ENCODE measurements at regions not wholly inside any gene's neighbourhood (a gene's known extent, or its start where the extent isn't known, plus 50 kb on each side); places are given as distances from the start of the nearest gene placed in this dataset.
A peak's percentile ranks its signal among the peaks of the same experiment; 100 is the strongest.

DNA sequence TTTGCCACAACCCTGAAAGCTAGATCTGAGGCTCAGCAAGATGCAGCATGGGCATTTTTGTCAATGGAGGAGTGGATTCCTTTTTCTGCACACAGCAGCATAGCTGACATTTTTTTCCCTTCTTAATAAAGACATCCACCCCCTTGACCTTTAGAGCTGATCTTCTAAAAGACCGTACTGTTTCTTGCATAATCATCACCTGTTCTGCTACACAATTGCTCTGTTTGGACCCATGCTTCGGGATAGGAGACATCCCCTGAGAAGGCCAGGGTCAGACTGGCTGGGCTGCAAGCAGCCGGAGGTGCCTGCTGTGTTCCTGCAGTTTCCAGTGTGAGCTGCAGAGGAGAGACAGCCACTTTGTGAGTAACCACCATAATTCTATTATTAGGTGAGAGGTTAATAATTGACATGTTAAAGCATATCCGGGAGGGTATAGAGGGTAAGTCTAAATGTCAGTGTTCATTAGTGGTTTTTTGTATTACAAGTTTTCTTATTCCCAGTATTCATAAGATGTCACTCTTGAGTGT lies 108.5 kb upstream of the C1QTNF9B start:
- Mint-ChIP-seq H3K4me3 (no peak overlapping the region), H3K36me3 (ENCODE audit: insufficient read depth in 2 of 2) (no peaks in the 10 kb centered on the region), H3K27me3 (ENCODE audit: low read depth) (peaks cover 9% of the 10 kb centered on the region), H3K9me3 (no peaks in the 10 kb centered on the region), H3K4me1 (ENCODE audit: low read depth) (no peaks in the 10 kb centered on the region), H3K27ac (no peak overlapping the region)
- DNase-seq (no peak), ATAC-seq (replicated peaks in 1 of 2) (no peak)

DNA sequence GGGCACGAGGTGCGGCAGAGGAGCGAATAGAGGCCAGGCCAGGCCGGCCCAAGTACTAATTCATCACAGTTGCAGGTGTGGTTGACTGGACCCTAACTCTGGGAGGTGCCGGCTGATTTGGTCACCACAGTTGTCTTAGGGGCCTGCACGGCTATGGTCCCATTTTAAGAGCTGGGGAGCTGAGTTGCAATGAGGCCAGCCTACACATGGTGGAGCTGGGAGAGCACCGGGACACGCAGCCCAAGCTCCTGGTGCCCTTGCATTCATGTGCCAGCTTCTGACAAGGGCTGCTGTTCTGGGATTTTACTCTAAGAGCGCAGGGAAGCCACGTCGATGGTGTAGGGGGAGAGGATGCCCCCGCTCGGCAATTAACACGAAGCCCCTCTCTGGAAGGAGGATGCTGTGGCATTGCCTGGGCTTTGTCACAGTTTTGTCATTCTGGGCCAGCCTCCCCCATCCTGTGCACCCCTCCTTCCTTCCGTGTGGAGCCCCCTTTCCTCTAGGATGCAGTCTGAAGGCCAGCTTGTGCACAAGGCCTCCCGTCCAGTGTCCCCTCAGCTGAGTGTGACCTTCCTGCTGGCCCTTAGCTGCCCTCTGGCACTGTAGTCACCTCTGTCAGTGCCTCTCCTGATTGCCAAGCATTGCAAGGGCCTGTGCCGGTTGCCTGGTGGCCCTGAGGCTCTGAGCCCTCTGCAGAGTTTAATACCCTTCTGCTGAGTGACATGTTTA lies 109.4 kb upstream of the C1QTNF9B start:
- Mint-ChIP-seq H3K36me3 (ENCODE audit: insufficient read depth in 2 of 2) (no peaks in the 10 kb centered on the region), H3K27ac (no peak overlapping the region), H3K4me1 (ENCODE audit: low read depth) (no peaks in the 10 kb centered on the region), H3K9me3 (no peaks in the 10 kb centered on the region), H3K4me3 (no peak overlapping the region), H3K27me3 (ENCODE audit: low read depth) (peaks cover 9% of the 10 kb centered on the region)
- DNase-seq: no peak
- no peak for ATAC-seq (replicated peaks in 1 of 2)

DNA sequence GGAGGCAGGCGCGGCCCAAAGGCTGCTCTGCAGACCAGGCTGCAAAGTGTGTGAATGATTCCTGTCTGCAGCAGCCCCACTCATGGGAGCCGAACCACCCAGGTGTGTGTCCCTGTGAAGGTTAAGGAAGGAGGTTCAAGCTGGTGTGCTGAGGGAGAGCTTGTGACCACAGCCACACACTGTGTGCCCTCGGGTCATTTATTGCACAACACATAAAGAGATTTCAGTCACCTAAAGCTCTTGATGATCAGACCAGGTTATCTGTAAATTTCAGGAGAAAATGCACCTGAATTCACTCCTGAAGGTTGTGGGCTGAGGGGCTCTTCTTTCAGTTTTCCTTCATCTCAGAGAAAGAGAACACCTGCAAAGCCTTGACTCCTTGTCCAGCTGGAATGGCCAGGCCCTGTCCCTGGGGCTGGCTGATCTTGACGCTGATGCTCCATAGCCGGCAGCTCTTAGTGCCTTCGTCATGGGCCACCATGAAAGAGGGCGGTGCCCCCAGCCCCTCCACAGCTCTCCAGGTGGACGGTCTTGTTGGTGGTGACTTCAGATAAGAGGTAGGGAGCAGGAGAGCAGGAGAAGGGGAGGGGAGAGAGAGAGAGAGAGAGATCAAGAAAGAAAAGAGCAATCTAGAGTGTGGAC lies 110.8 kb upstream of the C1QTNF9B start:
- ATAC-seq (replicated peaks in 1 of 2) (no peak), DNase-seq (no peak)
- H3K9me3 Mint-ChIP-seq: no peaks in the 10 kb centered on the region
- H3K27ac Mint-ChIP-seq: no peak overlapping the region
- no peaks in the 10 kb centered on the region for H3K4me1 Mint-ChIP-seq (ENCODE audit: low read depth)
- no peaks in the 10 kb centered on the region for H3K36me3 Mint-ChIP-seq (ENCODE audit: insufficient read depth in 2 of 2)
- H3K4me3 Mint-ChIP-seq: no peak overlapping the region
- peaks cover 9% of the 10 kb centered on the region for H3K27me3 Mint-ChIP-seq (ENCODE audit: low read depth)

DNA sequence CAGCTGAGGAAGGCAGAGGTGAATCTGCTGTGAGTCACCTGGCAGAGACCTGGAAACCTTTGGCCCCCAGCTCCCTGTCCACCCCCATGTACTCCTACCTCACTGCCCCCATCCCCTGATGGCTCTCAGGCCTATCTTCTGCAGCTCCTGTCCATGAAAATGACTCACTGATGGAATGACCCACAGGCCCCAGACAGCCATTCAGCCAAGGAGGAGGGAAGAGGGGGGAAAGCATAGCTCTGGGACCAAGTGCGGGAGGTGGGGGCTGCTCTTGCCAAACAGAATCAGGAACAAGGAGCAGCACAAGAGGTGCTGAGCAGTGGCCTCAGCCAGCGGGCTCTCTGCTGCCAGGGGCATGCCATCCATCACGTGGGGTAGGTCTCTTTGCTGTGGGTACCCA lies 111.4 kb upstream of the C1QTNF9B start:
- Mint-ChIP-seq H3K9me3 (no peaks in the 10 kb centered on the region), H3K36me3 (ENCODE audit: insufficient read depth in 2 of 2) (no peaks in the 10 kb centered on the region), H3K4me1 (ENCODE audit: low read depth) (no peaks in the 10 kb centered on the region), H3K4me3 (no peak overlapping the region), H3K27ac (no peak overlapping the region), H3K27me3 (ENCODE audit: low read depth) (peaks cover 9% of the 10 kb centered on the region)
- no peak for DNase-seq
- no peak for ATAC-seq (replicated peaks in 1 of 2)

DNA sequence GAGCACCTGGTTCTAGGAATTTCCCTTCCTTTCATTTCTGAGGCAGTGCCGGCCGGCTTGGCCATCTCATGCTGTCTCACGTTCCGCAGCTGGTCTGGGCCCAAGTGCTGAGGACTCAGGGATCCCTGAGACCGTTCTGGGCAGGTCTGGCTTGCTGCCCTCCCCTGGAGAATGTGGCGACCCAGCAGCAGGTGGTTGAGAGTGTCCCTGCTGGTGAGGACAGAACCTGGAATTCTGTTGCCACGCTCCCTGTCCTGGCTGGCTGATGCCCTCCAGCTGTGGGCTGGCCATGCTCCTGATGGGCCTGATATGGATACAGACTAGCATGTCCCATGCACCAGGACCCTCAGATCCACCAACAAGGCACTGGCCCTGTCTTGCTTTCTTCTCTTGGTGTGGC lies 114.0 kb upstream of the C1QTNF9B start:
- H3K4me3 Mint-ChIP-seq: no peak overlapping the region
- H3K27me3 Mint-ChIP-seq (ENCODE audit: low read depth): no peaks in the 10 kb centered on the region
- no peaks in the 10 kb centered on the region for H3K4me1 Mint-ChIP-seq (ENCODE audit: low read depth)
- H3K27ac Mint-ChIP-seq: no peak overlapping the region
- no peaks in the 10 kb centered on the region for H3K9me3 Mint-ChIP-seq
- DNase-seq (no peak), ATAC-seq (replicated peaks in 1 of 2) (no peak)
- H3K36me3 Mint-ChIP-seq (ENCODE audit: insufficient read depth in 2 of 2): no peaks in the 10 kb centered on the region

DNA sequence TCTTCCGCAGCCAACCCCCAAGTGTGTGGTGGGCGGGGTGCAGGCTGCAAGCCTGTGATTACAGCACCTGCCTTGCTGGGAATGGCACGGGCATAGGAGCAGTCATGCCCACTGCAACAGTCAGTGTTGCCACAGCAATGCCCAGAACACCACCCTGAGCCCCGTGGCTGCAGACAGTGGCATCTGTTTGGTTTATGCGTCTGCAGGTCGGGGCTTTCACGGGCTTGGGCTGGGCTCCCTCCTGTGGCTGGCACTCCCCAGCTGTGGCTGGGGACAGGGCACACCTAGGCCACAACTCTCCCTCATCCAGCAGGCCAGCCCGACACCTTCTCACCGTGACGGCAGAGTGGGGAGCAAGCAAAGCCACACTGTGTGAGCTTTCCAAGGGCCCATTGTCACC lies 115.3 kb upstream of the C1QTNF9B start:
- H3K27ac Mint-ChIP-seq: no peak overlapping the region
- ATAC-seq (replicated peaks in 1 of 2) (peak in 1 of 2 donors; percentile 15), DNase-seq (no peak)
- no peaks in the 10 kb centered on the region for H3K27me3 Mint-ChIP-seq (ENCODE audit: low read depth)
- H3K4me3 Mint-ChIP-seq: no peak overlapping the region
- no peaks in the 10 kb centered on the region for H3K36me3 Mint-ChIP-seq (ENCODE audit: insufficient read depth in 2 of 2)
- H3K9me3 Mint-ChIP-seq: no peaks in the 10 kb centered on the region
- H3K4me1 Mint-ChIP-seq (ENCODE audit: low read depth): no peaks in the 10 kb centered on the region

DNA sequence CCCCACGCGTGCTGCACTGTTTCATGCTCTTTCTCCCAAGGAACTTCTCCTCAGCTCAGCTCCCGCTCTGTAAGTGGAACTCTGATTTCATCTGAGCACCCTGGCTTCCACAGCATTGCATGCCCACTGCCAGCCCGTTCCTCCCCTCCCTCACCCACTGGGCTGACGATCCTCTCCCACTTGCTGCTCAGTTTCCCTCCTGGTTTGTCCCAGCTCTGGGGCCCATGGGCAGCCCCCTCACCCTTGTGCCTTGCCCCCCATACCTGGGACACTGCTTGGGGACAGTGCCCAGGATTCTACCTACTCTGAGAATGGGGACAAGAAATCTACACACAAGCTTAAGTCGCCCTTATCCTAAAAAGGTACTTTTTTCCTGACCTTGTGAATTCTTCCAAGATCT lies 115.9 kb upstream of the C1QTNF9B start:
- DNase-seq (no peak), ATAC-seq (replicated peaks in 1 of 2) (no peak)
- H3K27me3 Mint-ChIP-seq (ENCODE audit: low read depth): no peaks in the 10 kb centered on the region
- H3K36me3 Mint-ChIP-seq (ENCODE audit: insufficient read depth in 2 of 2): no peaks in the 10 kb centered on the region
- no peaks in the 10 kb centered on the region for H3K9me3 Mint-ChIP-seq
- H3K27ac Mint-ChIP-seq: no peak overlapping the region
- no peak overlapping the region for H3K4me3 Mint-ChIP-seq
- H3K4me1 Mint-ChIP-seq (ENCODE audit: low read depth): no peaks in the 10 kb centered on the region

DNA sequence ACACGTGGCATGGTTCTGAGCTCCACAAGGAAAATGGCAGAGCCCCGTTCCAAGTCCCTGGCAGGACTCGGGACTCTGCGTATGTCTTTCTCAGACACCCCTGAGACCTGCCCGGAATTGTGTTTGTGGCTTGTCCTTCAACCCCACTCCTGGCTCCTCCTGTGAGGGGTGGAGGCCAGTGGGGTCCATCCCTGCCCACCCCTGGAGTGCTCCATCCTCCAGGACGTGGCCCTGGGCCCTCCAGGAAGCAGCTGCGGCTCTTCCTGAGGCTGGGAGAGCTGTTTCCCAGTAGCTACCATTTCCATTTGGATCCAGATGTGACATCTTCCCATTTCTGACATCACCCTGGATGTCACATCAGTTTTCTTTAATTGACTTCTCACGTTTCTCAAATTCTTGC lies 118.7 kb upstream of the C1QTNF9B start:
- no peak for ATAC-seq (replicated peaks in 1 of 2)

DNA sequence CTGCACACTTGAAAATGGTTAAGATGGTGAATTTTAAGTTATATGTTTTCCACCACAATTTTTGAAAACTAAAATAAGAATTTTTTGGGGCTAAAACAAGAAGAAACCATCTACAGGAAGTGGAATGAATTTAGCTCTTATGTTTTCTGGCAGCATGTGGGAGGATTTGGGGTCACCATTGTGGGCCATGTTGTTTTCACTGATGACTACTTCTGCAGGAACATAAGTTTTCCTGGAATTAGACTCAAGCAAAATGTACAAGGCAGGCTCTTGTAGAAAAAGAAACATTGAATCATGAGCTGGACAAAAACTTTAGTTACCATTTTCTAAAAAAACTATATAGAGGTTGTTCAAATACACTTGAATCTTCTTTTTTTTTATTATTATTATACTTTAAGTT lies 125.3 kb upstream of the C1QTNF9B start:
- Mint-ChIP-seq H3K4me1 (ENCODE audit: low read depth) (peaks cover 5% of the 10 kb centered on the region), H3K36me3 (ENCODE audit: insufficient read depth in 2 of 2) (no peaks in the 10 kb centered on the region), H3K27ac (no peak overlapping the region), H3K4me3 (no peak overlapping the region), H3K9me3 (no peaks in the 10 kb centered on the region), H3K27me3 (ENCODE audit: low read depth) (peaks cover 6% of the 10 kb centered on the region)
- ATAC-seq (replicated peaks in 1 of 2) (no peak), DNase-seq (no peak)

More for the DNA sequence above, 118.7 kb upstream of the C1QTNF9B start:
- Mint-ChIP-seq H3K9me3 (no peaks in the 10 kb centered on the region), H3K27ac (no peak overlapping the region), H3K36me3 (ENCODE audit: insufficient read depth in 2 of 2) (no peaks in the 10 kb centered on the region), H3K4me1 (ENCODE audit: low read depth) (peaks cover 3% of the 10 kb centered on the region), H3K4me3 (no peak overlapping the region), H3K27me3 (ENCODE audit: low read depth) (no peaks in the 10 kb centered on the region)
- DNase-seq: no peak

DNA sequence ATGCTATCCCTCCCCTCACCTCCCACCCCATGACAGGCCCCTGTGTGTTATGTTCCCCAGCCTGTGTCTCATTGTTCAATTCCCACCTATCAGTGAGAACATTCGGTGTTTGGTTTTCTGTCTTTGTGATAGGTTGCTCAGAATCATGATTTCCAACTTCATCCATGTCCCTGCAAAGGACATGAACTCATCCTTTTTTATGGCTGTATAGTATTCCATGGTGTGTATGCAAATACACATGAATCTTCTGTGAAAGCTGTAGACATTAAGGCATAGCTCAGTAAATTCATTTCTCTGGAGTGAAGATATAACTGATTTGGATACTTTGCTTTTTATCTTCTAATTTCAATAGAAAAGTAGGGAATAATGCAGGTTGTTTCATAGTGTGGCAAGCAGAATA lies 125.8 kb upstream of the C1QTNF9B start:
- H3K27ac Mint-ChIP-seq: no peak overlapping the region
- peaks cover 6% of the 10 kb centered on the region for H3K27me3 Mint-ChIP-seq (ENCODE audit: low read depth)
- no peaks in the 10 kb centered on the region for H3K36me3 Mint-ChIP-seq (ENCODE audit: insufficient read depth in 2 of 2)
- no peak for ATAC-seq (replicated peaks in 1 of 2)
- no peak for DNase-seq
- H3K4me3 Mint-ChIP-seq: no peak overlapping the region
- no peaks in the 10 kb centered on the region for H3K9me3 Mint-ChIP-seq
- H3K4me1 Mint-ChIP-seq (ENCODE audit: low read depth): peaks cover 5% of the 10 kb centered on the region

DNA sequence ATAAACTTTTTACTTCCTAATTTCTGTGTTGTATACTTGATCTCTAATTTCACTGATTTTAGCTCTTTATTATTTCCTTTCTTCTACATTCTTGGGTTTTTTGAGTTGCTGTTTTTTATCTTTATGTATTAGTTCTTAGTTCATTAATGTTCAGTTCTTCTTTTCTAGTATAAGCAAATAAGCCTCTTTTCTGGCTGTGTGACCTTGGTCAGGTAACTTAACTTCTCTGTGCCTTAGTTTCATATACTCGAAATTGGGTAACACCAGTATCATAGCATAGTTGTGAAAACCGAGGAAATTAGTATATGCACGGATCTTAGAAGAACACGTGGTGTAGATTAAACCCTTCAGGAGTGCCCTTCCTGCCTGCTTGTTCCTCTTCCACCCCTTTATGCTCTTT lies 130.2 kb upstream of the C1QTNF9B start:
- ATAC-seq (replicated peaks in 1 of 2) (no peak), DNase-seq (no peak)
- H3K4me3 Mint-ChIP-seq: no peak overlapping the region
- no peak overlapping the region for H3K27ac Mint-ChIP-seq
- H3K27me3 Mint-ChIP-seq (ENCODE audit: low read depth): peaks cover 32% of the 10 kb centered on the region
- H3K36me3 Mint-ChIP-seq (ENCODE audit: insufficient read depth in 2 of 2): no peaks in the 10 kb centered on the region
- peaks cover 0 to 2% of the 10 kb centered on the region in 2 donors for H3K9me3 Mint-ChIP-seq
- no peaks in the 10 kb centered on the region for H3K4me1 Mint-ChIP-seq (ENCODE audit: low read depth)

DNA sequence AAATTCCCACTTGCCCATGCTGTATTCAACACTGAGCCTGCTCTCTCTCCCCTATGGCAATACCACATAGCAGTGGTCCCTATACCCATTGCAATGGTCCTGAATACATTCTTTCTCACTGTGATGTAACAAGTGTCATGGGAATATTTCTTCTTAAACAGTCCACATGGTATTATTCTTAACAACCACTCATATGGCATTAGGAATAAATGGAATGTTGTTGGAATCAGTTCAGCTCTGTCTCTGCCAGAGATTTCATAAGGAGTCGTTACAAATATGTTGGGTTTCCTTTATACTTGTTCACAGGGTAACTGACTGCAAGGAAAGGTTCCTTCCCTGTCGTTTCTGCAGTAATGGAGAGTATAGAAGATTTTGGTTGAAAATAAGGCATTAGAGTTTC lies 128.3 kb upstream of the SPATA13 start:
- DNase-seq: no peak

DNA sequence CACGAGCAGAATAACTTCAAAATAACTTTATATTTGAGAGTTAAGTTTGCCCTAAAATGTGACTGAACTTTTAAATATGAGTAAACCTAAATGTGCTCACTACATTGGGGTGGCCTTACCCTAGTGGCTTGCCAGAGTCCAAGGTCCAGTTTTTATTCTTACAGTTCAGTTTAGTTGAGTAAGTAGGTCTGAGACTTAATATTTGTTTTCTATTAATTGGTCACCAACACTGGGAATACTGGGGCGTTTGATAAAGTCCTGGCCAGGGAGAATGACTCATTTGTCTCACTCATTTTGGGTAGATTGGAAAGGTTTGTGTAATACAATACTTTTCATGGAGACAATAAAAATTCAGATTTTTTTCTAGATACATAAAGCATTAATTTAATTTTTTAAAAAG lies 127.8 kb upstream of the SPATA13 start:
- H3K4me3 Mint-ChIP-seq: no peak overlapping the region
- H3K4me1 Mint-ChIP-seq (ENCODE audit: low read depth): no peaks in the 10 kb centered on the region
- H3K36me3 Mint-ChIP-seq (ENCODE audit: insufficient read depth in 2 of 2): no peaks in the 10 kb centered on the region
- peaks cover 0 to 2% of the 10 kb centered on the region in 2 donors for H3K9me3 Mint-ChIP-seq
- no peak for ATAC-seq (replicated peaks in 1 of 2)
- peaks cover 27% of the 10 kb centered on the region for H3K27me3 Mint-ChIP-seq (ENCODE audit: low read depth)
- no peak for DNase-seq
- H3K27ac Mint-ChIP-seq: no peak overlapping the region

More for the DNA sequence above, 128.3 kb upstream of the SPATA13 start:
- ATAC-seq (replicated peaks in 1 of 2): no peak
- Mint-ChIP-seq H3K36me3 (ENCODE audit: insufficient read depth in 2 of 2) (no peaks in the 10 kb centered on the region), H3K27ac (no peak overlapping the region), H3K27me3 (ENCODE audit: low read depth) (peaks cover 27% of the 10 kb centered on the region), H3K9me3 (peaks cover 0 to 2% of the 10 kb centered on the region in 2 donors), H3K4me3 (no peak overlapping the region), H3K4me1 (ENCODE audit: low read depth) (no peaks in the 10 kb centered on the region)
